ENCODE measurements at regions not wholly inside any gene's neighbourhood (a gene's known extent, or its start where the extent isn't known, plus 50 kb on each side); places are given as distances from the start of the nearest gene placed in this dataset.
"Not testable (repeated sequence)": the region's sequence is repeated elsewhere in the genome, so short reads cannot be mapped to it uniquely, and the experiment has no call there.

- DNase-seq (no peak), ATAC-seq (no peak)
- intact Hi-C loops (cut with DNase I): no loop called here
Observed at GRCh38 chr2:20949256-20949655, 94.6 kb downstream of the APOB start.

GRCh38 chr2:20946468-20946867 lies 97.4 kb downstream of the APOB start:
- intact Hi-C loops (cut with DNase I): no loop called here
- DNase-seq: no peak
- no peak for ATAC-seq

- DNase-seq; intact Hi-C loops (cut with DNase I); ATAC-seq: not testable (repeated sequence)
Observed at GRCh38 chr2:20943721-20944120, 100.2 kb downstream of the APOB start.

GRCh38 chr2:20942646-20943125 lies 101.2 kb downstream of the APOB start:
- peak in 1 of 2 donors; percentile 80 for ATAC-seq
- intact Hi-C loops (cut with DNase I): no loop called here
- no peak for DNase-seq

- intact Hi-C loops (cut with DNase I): no loop called here
- ATAC-seq (no peak), DNase-seq (no peak)
Observed at GRCh38 chr2:20940856-20941255, 103.0 kb downstream of the APOB start.

- ATAC-seq (no peak), DNase-seq (no peak)
- intact Hi-C loops (cut with DNase I): no loop called here
Observed at GRCh38 chr2:20939931-20940795, 103.7 kb downstream of the APOB start.

- DNase-seq: no peak
- intact Hi-C loops (cut with DNase I): no loop called here
Observed at GRCh38 chr2:20937353-20937752, 106.5 kb downstream of the APOB start.

GRCh38 chr2:20935168-20935775 lies 108.6 kb downstream of the APOB start:
- ATAC-seq (no peak), DNase-seq (no peak)
- intact Hi-C loops (cut with DNase I): no loop called here

More at GRCh38 chr2:20937353-20937752, 106.5 kb downstream of the APOB start:
- ATAC-seq: no peak

- intact Hi-C loops (cut with DNase I): no loop called here
- DNase-seq (no peak), ATAC-seq (no peak)
Observed at GRCh38 chr2:20934236-20934635, 109.6 kb downstream of the APOB start.

GRCh38 chr2:20933714-20934113 lies 110.2 kb downstream of the APOB start:
- ATAC-seq (no peak), DNase-seq (no peak)
- intact Hi-C loops (cut with DNase I): no loop called here

GRCh38 chr2:20931346-20931745 lies 108.4 kb upstream of the LDAH start:
- intact Hi-C loops (cut with DNase I): no loop called here
- no peak for ATAC-seq

GRCh38 chr2:20930928-20931327 lies 108.0 kb upstream of the LDAH start:
- intact Hi-C loops (cut with DNase I): no loop called here
- DNase-seq: no peak
- peak; percentile 27 to 83 for ATAC-seq

More at GRCh38 chr2:20931346-20931745, 108.4 kb upstream of the LDAH start:
- DNase-seq: no peak

GRCh38 chr2:20929721-20930120 lies 106.8 kb upstream of the LDAH start:
- DNase-seq: no peak
- ATAC-seq: no peak
- intact Hi-C loops (cut with DNase I): no loop called here

GRCh38 chr2:20928617-20929016 lies 105.7 kb upstream of the LDAH start:
- DNase-seq (no peak), ATAC-seq (no peak)
- intact Hi-C loops (cut with DNase I): no loop called here

- no peak for ATAC-seq
- no peak for DNase-seq
- intact Hi-C loops (cut with DNase I): no loop called here
Observed at GRCh38 chr2:20925265-20925889, 102.5 kb upstream of the LDAH start.

GRCh38 chr2:20919297-20919800 lies 96.4 kb upstream of the LDAH start:
- ATAC-seq (no peak), DNase-seq (no peak)
- intact Hi-C loops (cut with DNase I): no loop called here

- peak in 1 of 2 donors; percentile 22 for ATAC-seq
- DNase-seq: no peak
- intact Hi-C loops (cut with DNase I): no loop called here
Observed at GRCh38 chr2:20917719-20918572, 95.0 kb upstream of the LDAH start.

GRCh38 chr2:20917287-20917660 lies 94.4 kb upstream of the LDAH start:
- no peak for ATAC-seq
- intact Hi-C loops (cut with DNase I): no loop called here
- no peak for DNase-seq
